ENCODE measurements at regions not wholly inside any gene's neighbourhood (a gene's known extent, or its start where the extent isn't known, plus 50 kb on each side); places are given as distances from the start of the nearest gene placed in this dataset.

- peak overlapping the region; percentile 40 to 63 (median 46); a peak in 5 of 6 replicates for H3K4me3 ChIP-seq (replicated peaks in 1 of 3; ENCODE audit: insufficient read depth in 1 of 3, low read depth in 2 of 3, low read length in 3 of 3)
- peak overlapping the region; percentile 98 for H3K27ac ChIP-seq (ENCODE audit: extremely low read length, insufficient read depth, low read length)
- no peaks in the 10 kb centered on the region for H3K27me3 ChIP-seq (ENCODE audit: control insufficient read depth in 1 of 2, insufficient read depth in 2 of 2, low read length in 2 of 2)
- 2% methylated on average over 23 of the region's 23 CpGs for WGBS (ENCODE audit: low lambda C conversion rate)
- H3K4me1 ChIP-seq (ENCODE audit: insufficient read depth, low read length) = peaks cover 93% of the 10 kb centered on the region
- peak; percentile 98 for DNase-seq (ENCODE audit: low spot score)
- H3K36me3 ChIP-seq (replicated peaks in 1 of 2; ENCODE audit: control insufficient read depth in 1 of 2, insufficient read depth in 2 of 2, low read length in 2 of 2) = no peaks in the 10 kb centered on the region
- BruUV-seq (replicated peaks) = no TSS peak
- peak overlapping the region; percentile 61 for H3K4me2 ChIP-seq (ENCODE audit: low read depth, low read length)
- no peaks in the 10 kb centered on the region for H4K20me1 ChIP-seq (ENCODE audit: insufficient read depth, low read length)
- no peaks in the 10 kb centered on the region for H3K79me2 ChIP-seq (ENCODE audit: insufficient read depth, low read length)
- intact Hi-C loops (cut with micrococcal nuclease; ENCODE audit: unreplicated experiment) = loop anchor here (1.0 to 5.0 kb wide), 3 partner anchors 36 to 50 kb away; no protein-coding TSS in a partner anchor
- H3K9ac ChIP-seq (ENCODE audit: insufficient read depth, low read depth, low read length) = peak overlapping the region; percentile 83
- H2AFZ ChIP-seq (ENCODE audit: low read length) = no peak overlapping the region
- in situ Hi-C loops (cut with HindIII; ENCODE audit: extremely low pct_ligation_motif_present, low pct_unique_long_range_greater_than_20kb) = no loop called here
- no peaks in the 10 kb centered on the region for H3K9me3 ChIP-seq (ENCODE audit: low read length)
- FAIRE-seq = peak; percentile 93
- POLR2A ChIA-PET = interaction anchor here (1.0 to 2.9 kb wide), 14 partner anchors 9 to 62 kb away, joined by 3 to 27 read pairs (median 8); no protein-coding TSS in a partner anchor
- peak; percentile 88 for ATAC-seq
- CTCF ChIA-PET (ENCODE audit: low intra/inter-chr PET ratio, low total read pairs) = interaction anchor here (3.0 kb wide), 1 partner anchor 53 kb away, joined by 11 read pairs; no protein-coding TSS in a partner anchor
- TF ChIP-seq ELF1 (CRISPR knock-in tag; IDR thresholded peaks at IDR 0.05) (peak; percentile 64), ARID5B (CRISPR knock-in tag; IDR thresholded peaks at IDR 0.05) (peak; percentile 72), KAT8 (CRISPR knock-in tag; IDR thresholded peaks at IDR 0.05) (peak; percentile 43), TBX2 (CRISPR knock-in tag; IDR thresholded peaks at IDR 0.05; ENCODE audit: borderline replicate concordance) (peak; percentile 75), HMGXB3 (CRISPR knock-in tag; IDR thresholded peaks at IDR 0.05; ENCODE audit: borderline replicate concordance) (no peak), ZNF687 (CRISPR knock-in tag; IDR thresholded peaks at IDR 0.05) (peak; percentile 51)
These were observed 92.4 kb downstream of the SOCS6 start for GRCh38 chr18:70380915-70381896.

Measured in HepG2 (cell line).